Activated CD4-positive, alpha-beta T cell treated with anti-CD3 and anti-CD28 coated beads, Interleukin-2, amount 10 ng/mL, durations not matched to agents 7 days and 5 days (primary cell): ENCODE measurements at regions not wholly inside any gene's neighbourhood (a gene's known extent, or its start where the extent isn't known, plus 50 kb on each side); places are given as distances from the start of the nearest gene placed in this dataset.

Source experiments
- CTCF ChIA-PET: fragments of 350-600 bp; sonication (Branson Sonifier 250); formaldehyde crosslinking; loops from one replicate; lab custom pipeline; 2021; ENCODE audit warnings: antibody characterized with exemption; lab: Charles Lee
- POLR2A ChIA-PET: fragments of 350-600 bp; sonication (Branson Sonifier 250); formaldehyde crosslinking; loops from one replicate; lab custom pipeline; 2021; ENCODE audit warnings: antibody characterized with exemption; lab: Charles Lee
- DNase-seq: peaks from one replicate; pipeline ENCODE4 v3.0.0-alpha.2; 2020
- H3K27ac Mint-ChIP-seq: one replicate; pipeline ENCODE4 v1.8.0; 2021; ENCODE audit warnings: mild to moderate bottlenecking, moderate library complexity, mixed read lengths
- H3K27me3 Mint-ChIP-seq: one replicate; pipeline ENCODE4 v1.8.0; 2021; ENCODE audit warnings: mixed read lengths
- H3K36me3 Mint-ChIP-seq: one replicate; pipeline ENCODE4 v1.8.0; 2021; ENCODE audit warnings: low read depth, mixed read lengths
- H3K4me1 Mint-ChIP-seq: one replicate; pipeline ENCODE4 v1.8.0; 2021; ENCODE audit warnings: mixed read lengths
- H3K4me3 Mint-ChIP-seq: one replicate; pipeline ENCODE4 v1.8.0; 2021; ENCODE audit warnings: mild to moderate bottlenecking, moderate library complexity, mixed read lengths
- H3K9me3 Mint-ChIP-seq: one replicate; pipeline ENCODE4 v1.8.0; 2021; ENCODE audit warnings: mixed read lengths

- Mint-ChIP-seq H3K27me3 (no peaks in the 10 kb centered on the region), H3K4me1 (no peaks in the 10 kb centered on the region), H3K27ac (no peak overlapping the region), H3K9me3 (peaks cover 2% of the 10 kb centered on the region), H3K36me3 (no peaks in the 10 kb centered on the region), H3K4me3 (no peak overlapping the region)
- POLR2A ChIA-PET = no interaction called here
- CTCF ChIA-PET = no interaction called here
- DNase-seq = no peak
These were observed 268.6 kb upstream of the ANO5 start for GRCh38 chr11:21924262-21924661.

GRCh38 chr11:21927628-21928027 is 265.3 kb upstream of the ANO5 start:
- Mint-ChIP-seq H3K27me3 (no peaks in the 10 kb centered on the region), H3K27ac (no peak overlapping the region), H3K4me3 (no peak overlapping the region), H3K36me3 (no peaks in the 10 kb centered on the region), H3K4me1 (no peaks in the 10 kb centered on the region), H3K9me3 (peaks cover 2% of the 10 kb centered on the region)
- no peak for DNase-seq
- POLR2A ChIA-PET = interaction anchor here (0.6 kb wide), 1 partner anchor 354 kb away, joined by 3 read pairs; no protein-coding TSS in a partner anchor
- CTCF ChIA-PET = no interaction called here

- H3K27ac Mint-ChIP-seq = no peak overlapping the region
- H3K4me1 Mint-ChIP-seq = no peaks in the 10 kb centered on the region
- no peaks in the 10 kb centered on the region for H3K27me3 Mint-ChIP-seq
- ChIA-PET POLR2A (no interaction called here), CTCF (no interaction called here)
- H3K4me3 Mint-ChIP-seq = no peak overlapping the region
- DNase-seq = no peak
- H3K9me3 Mint-ChIP-seq = no peaks in the 10 kb centered on the region
- H3K36me3 Mint-ChIP-seq = no peaks in the 10 kb centered on the region
These were observed 264.0 kb upstream of the ANO5 start for GRCh38 chr11:21928847-21929246.

- POLR2A ChIA-PET = no interaction called here
- DNase-seq = no peak
- Mint-ChIP-seq H3K36me3 (no peaks in the 10 kb centered on the region), H3K27me3 (no peaks in the 10 kb centered on the region), H3K9me3 (no peaks in the 10 kb centered on the region), H3K27ac (no peak overlapping the region), H3K4me1 (no peaks in the 10 kb centered on the region), H3K4me3 (no peak overlapping the region)
- CTCF ChIA-PET = no interaction called here
These were observed 262.5 kb upstream of the ANO5 start for GRCh38 chr11:21930408-21930807.

GRCh38 chr11:21931436-21932101 is 261.3 kb upstream of the ANO5 start:
- Mint-ChIP-seq H3K4me1 (no peaks in the 10 kb centered on the region), H3K27ac (no peak overlapping the region), H3K9me3 (no peaks in the 10 kb centered on the region), H3K36me3 (no peaks in the 10 kb centered on the region), H3K4me3 (no peak overlapping the region), H3K27me3 (no peaks in the 10 kb centered on the region)
- DNase-seq = no peak
- POLR2A ChIA-PET = no interaction called here
- CTCF ChIA-PET = no interaction called here

GRCh38 chr11:21933095-21933494 is 259.8 kb upstream of the ANO5 start:
- CTCF ChIA-PET = no interaction called here
- Mint-ChIP-seq H3K4me3 (no peak overlapping the region), H3K4me1 (no peaks in the 10 kb centered on the region), H3K27ac (no peak overlapping the region), H3K9me3 (no peaks in the 10 kb centered on the region), H3K36me3 (no peaks in the 10 kb centered on the region), H3K27me3 (no peaks in the 10 kb centered on the region)
- DNase-seq = no peak
- POLR2A ChIA-PET = no interaction called here

- Mint-ChIP-seq H3K4me1 (no peaks in the 10 kb centered on the region), H3K36me3 (no peaks in the 10 kb centered on the region), H3K4me3 (no peak overlapping the region), H3K9me3 (no peaks in the 10 kb centered on the region), H3K27ac (no peak overlapping the region), H3K27me3 (no peaks in the 10 kb centered on the region)
- no peak for DNase-seq
- CTCF ChIA-PET = no interaction called here
- POLR2A ChIA-PET = no interaction called here
These were observed 248.3 kb upstream of the ANO5 start for GRCh38 chr11:21944577-21944976.

- no peak for DNase-seq
- H3K4me1 Mint-ChIP-seq = no peaks in the 10 kb centered on the region
- no peaks in the 10 kb centered on the region for H3K36me3 Mint-ChIP-seq
- POLR2A ChIA-PET = no interaction called here
- no peaks in the 10 kb centered on the region for H3K27me3 Mint-ChIP-seq
- CTCF ChIA-PET = no interaction called here
- H3K9me3 Mint-ChIP-seq = no peaks in the 10 kb centered on the region
- no peak overlapping the region for H3K27ac Mint-ChIP-seq
- H3K4me3 Mint-ChIP-seq = no peak overlapping the region
These were observed 244.0 kb upstream of the ANO5 start for GRCh38 chr11:21948876-21949275.

GRCh38 chr11:21949763-21950413 is 243.0 kb upstream of the ANO5 start:
- Mint-ChIP-seq H3K9me3 (no peaks in the 10 kb centered on the region), H3K4me1 (no peaks in the 10 kb centered on the region), H3K27ac (no peak overlapping the region), H3K27me3 (no peaks in the 10 kb centered on the region), H3K4me3 (no peak overlapping the region), H3K36me3 (no peaks in the 10 kb centered on the region)
- ChIA-PET CTCF (no interaction called here), POLR2A (no interaction called here)
- no peak for DNase-seq

GRCh38 chr11:21963013-21963412 is 229.9 kb upstream of the ANO5 start:
- CTCF ChIA-PET = interaction anchor here (1.2 kb wide), 1 partner anchor 104 kb away, joined by 3 read pairs; no protein-coding TSS in a partner anchor
- no peaks in the 10 kb centered on the region for H3K4me1 Mint-ChIP-seq
- DNase-seq = no peak
- H3K27ac Mint-ChIP-seq = no peak overlapping the region
- H3K9me3 Mint-ChIP-seq = peaks cover 2% of the 10 kb centered on the region
- H3K27me3 Mint-ChIP-seq = no peaks in the 10 kb centered on the region
- POLR2A ChIA-PET = no interaction called here
- H3K36me3 Mint-ChIP-seq = no peaks in the 10 kb centered on the region
- H3K4me3 Mint-ChIP-seq = no peak overlapping the region

GRCh38 chr11:21965221-21965620 is 227.7 kb upstream of the ANO5 start:
- Mint-ChIP-seq H3K27ac (no peak overlapping the region), H3K4me3 (no peak overlapping the region), H3K4me1 (no peaks in the 10 kb centered on the region), H3K27me3 (no peaks in the 10 kb centered on the region), H3K36me3 (no peaks in the 10 kb centered on the region), H3K9me3 (no peaks in the 10 kb centered on the region)
- DNase-seq = no peak
- ChIA-PET POLR2A (no interaction called here), CTCF (no interaction called here)

GRCh38 chr11:21968702-21969101 is 224.2 kb upstream of the ANO5 start:
- H3K27ac Mint-ChIP-seq = no peak overlapping the region
- no peaks in the 10 kb centered on the region for H3K27me3 Mint-ChIP-seq
- no peaks in the 10 kb centered on the region for H3K36me3 Mint-ChIP-seq
- H3K4me3 Mint-ChIP-seq = no peak overlapping the region
- ChIA-PET CTCF (interaction anchor here (0.5 kb wide), 1 partner anchor 212 kb away, joined by 3 read pairs; no protein-coding TSS in a partner anchor), POLR2A (no interaction called here)
- no peaks in the 10 kb centered on the region for H3K4me1 Mint-ChIP-seq
- DNase-seq = no peak
- peaks cover 1% of the 10 kb centered on the region for H3K9me3 Mint-ChIP-seq

GRCh38 chr11:21969841-21970240 is 223.0 kb upstream of the ANO5 start:
- Mint-ChIP-seq H3K27ac (no peak overlapping the region), H3K9me3 (peaks cover 2% of the 10 kb centered on the region)
- POLR2A ChIA-PET = no interaction called here

GRCh38 chr11:21975242-21975641 is 217.6 kb upstream of the ANO5 start:
- H3K27ac Mint-ChIP-seq = no peak overlapping the region
- no peaks in the 10 kb centered on the region for H3K36me3 Mint-ChIP-seq
- DNase-seq = no peak
- no peak overlapping the region for H3K4me3 Mint-ChIP-seq
- H3K9me3 Mint-ChIP-seq = peaks cover 2% of the 10 kb centered on the region
- H3K27me3 Mint-ChIP-seq = no peaks in the 10 kb centered on the region
- H3K4me1 Mint-ChIP-seq = no peaks in the 10 kb centered on the region
- CTCF ChIA-PET = no interaction called here
- POLR2A ChIA-PET = no interaction called here

More at GRCh38 chr11:21969841-21970240, 223.0 kb upstream of the ANO5 start:
- H3K4me1 Mint-ChIP-seq = no peaks in the 10 kb centered on the region
- H3K27me3 Mint-ChIP-seq = no peaks in the 10 kb centered on the region
- H3K4me3 Mint-ChIP-seq = no peak overlapping the region
- CTCF ChIA-PET = no interaction called here
- DNase-seq = no peak
- no peaks in the 10 kb centered on the region for H3K36me3 Mint-ChIP-seq
